Loucy (cell line): ENCODE measurements at regions not wholly inside any gene's neighbourhood (a gene's known extent, or its start where the extent isn't known, plus 50 kb on each side); places are given as distances from the start of the nearest gene placed in this dataset.

ENCODE experiments used
- CTCF ChIP-seq: fragments of 200-600 bp; sonication (generic); conservative IDR thresholded peaks from 2 replicates; pipeline ENCODE4 v1.5.1; 2014; ENCODE audit warnings: mild to moderate bottlenecking, antibody characterized with exemption, low read length
- EZH2phosphoT487 ChIP-seq: fragments of 200-600 bp; IDR thresholded peaks from 2 replicates; pipeline ENCODE4 v1.6.1; 2018; ENCODE audit warnings: antibody characterized with exemption, mild to moderate bottlenecking, moderate library complexity, borderline replicate concordance

GRCh38 chr12:131438881-131439280 lies 272.0 kb upstream of the SFSWAP start:
- TF ChIP-seq EZH2phosphoT487 (no peak), CTCF (no peak)
